NCI-H524 treated with DMSO at 0.1 percent for 48 hours (cell line): ENCODE measurements at regions not wholly inside any gene's neighbourhood (a gene's known extent, or its start where the extent isn't known, plus 50 kb on each side); places are given as distances from the start of the nearest gene placed in this dataset.

Experiments
- DNase-seq: peaks from one replicate; lab custom pipeline; 2025; lab: John Stamatoyannopoulos, UW

- DNase-seq = no peak
These were observed 283.1 kb downstream of the COG6 start for GRCh38 chr13:39938596-39938995.

GRCh38 chr13:39941236-39941635 is 285.8 kb downstream of the COG6 start:
- no peak for DNase-seq

GRCh38 chr13:39941911-39942551 is 286.6 kb downstream of the COG6 start:
- DNase-seq = no peak

GRCh38 chr13:39942552-39943273 is 287.3 kb downstream of the COG6 start:
- DNase-seq = peak; percentile 16

GRCh38 chr13:39943711-39944110 is 288.2 kb downstream of the COG6 start:
- DNase-seq = no peak

- no peak for DNase-seq
These were observed 289.8 kb downstream of the COG6 start for GRCh38 chr13:39945226-39945625.

- DNase-seq = no peak
These were observed 291.3 kb downstream of the COG6 start for GRCh38 chr13:39946769-39947168.

- DNase-seq = no peak
These were observed 295.8 kb downstream of the COG6 start for GRCh38 chr13:39951301-39951700.

- DNase-seq = no peak
These were observed 297.1 kb downstream of the COG6 start for GRCh38 chr13:39952249-39953233.

GRCh38 chr13:39954476-39954875 is 299.0 kb downstream of the COG6 start:
- DNase-seq = no peak

- no peak for DNase-seq
These were observed 300.1 kb downstream of the COG6 start for GRCh38 chr13:39955560-39955959.

GRCh38 chr13:39956036-39956435 is 300.6 kb downstream of the COG6 start:
- DNase-seq = no peak

GRCh38 chr13:39957868-39958677 is 302.6 kb downstream of the COG6 start:
- DNase-seq = no peak

GRCh38 chr13:39959497-39960144 is 304.2 kb downstream of the COG6 start:
- DNase-seq = no peak

- DNase-seq = no peak
These were observed 304.7 kb downstream of the COG6 start for GRCh38 chr13:39960191-39960590.

- DNase-seq = no peak
These were observed 305.6 kb downstream of the COG6 start for GRCh38 chr13:39961036-39961435.

GRCh38 chr13:39963612-39964011 is 308.1 kb downstream of the COG6 start:
- DNase-seq = no peak

GRCh38 chr13:39965309-39965708 is 309.8 kb downstream of the COG6 start:
- no peak for DNase-seq

- no peak for DNase-seq
These were observed 311.9 kb downstream of the COG6 start for GRCh38 chr13:39967199-39967959.
